Lower lobe of right lung (tissue), 2 donors: ENCODE measurements at regions not wholly inside any gene's neighbourhood (a gene's known extent, or its start where the extent isn't known, plus 50 kb on each side); places are given as distances from the start of the nearest gene placed in this dataset.

Experiments
- ATAC-seq, 2 donors: fragments of 200-7000 bp; cut with Tn5 transposase; one replicate each; pipeline ENCODE4 v1.9.1; 2020 to 2022; ENCODE audit warnings: mild to moderate bottlenecking in 2 of 2, moderate library complexity in 2 of 2
- DNase-seq: peaks from one replicate; pipeline ENCODE4 v3.0.0-alpha.2; 2020
- H3K27ac ChIP-seq: fragments of 200-600 bp; one replicate; pipeline ENCODE4 v1.8.0; 2022
- H3K27me3 ChIP-seq: fragments of 200-600 bp; one replicate; pipeline ENCODE4 v1.8.0; 2022; ENCODE audit warnings: low read depth
- H3K36me3 ChIP-seq: fragments of 200-600 bp; one replicate; pipeline ENCODE4 v1.8.0; 2022; ENCODE audit warnings: mild to moderate bottlenecking
- H3K4me1 ChIP-seq: fragments of 200-600 bp; one replicate; pipeline ENCODE4 v1.8.0; 2022
- H3K4me3 ChIP-seq: fragments of 200-600 bp; one replicate; pipeline ENCODE4 v1.8.0; 2022; ENCODE audit warnings: mild to moderate bottlenecking
- H3K9me3 ChIP-seq: fragments of 200-600 bp; one replicate; pipeline ENCODE4 v1.8.0; 2022
- intact Hi-C: fragments of 100-400 bp; cut with DNase I; formaldehyde crosslinking; loops from one replicate; pipeline ENCODE4 v1.11.0; 2022
- TF ChIP-seq, protein P1 (sequence below): fragments of 200-600 bp; IDR thresholded peaks from one replicate; pipeline ENCODE4 v1.8.0; 2022; ENCODE audit warnings: antibody characterized with exemption, mild to moderate bottlenecking
- donor health status: DM: no; HTN: yes; CAD: no; lungs with severe emphysema.

DNA sequence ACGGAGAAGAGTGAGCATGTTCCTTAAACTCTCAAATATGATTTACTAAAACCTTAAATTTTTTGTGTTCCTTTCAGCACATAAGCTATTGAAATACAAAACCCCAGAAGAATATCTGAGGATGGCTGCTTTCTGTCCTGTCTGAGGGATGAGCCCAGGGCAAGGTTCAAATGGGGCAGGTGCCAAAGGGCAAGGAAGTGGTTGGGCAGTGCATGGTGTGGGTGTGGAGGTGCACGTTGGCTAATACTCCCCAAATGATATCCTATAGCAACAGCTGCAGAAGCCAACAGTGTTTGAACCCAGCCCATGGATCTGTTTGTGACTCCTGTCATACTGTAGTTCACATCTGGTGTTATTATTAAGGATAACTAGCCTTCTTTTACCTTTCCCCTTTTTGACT is 183.0 kb downstream of the CDCA7 start:
- ATAC-seq, result no peak
- Histone ChIP-seq H3K27ac (no peak overlapping the region), H3K9me3 (no peaks in the 10 kb centered on the region), H3K4me3 (no peak overlapping the region), H3K36me3 (no peaks in the 10 kb centered on the region), H3K27me3 (peaks cover 2% of the 10 kb centered on the region), H3K4me1 (no peaks in the 10 kb centered on the region)
- TF ChIP-seq, protein P1, sequence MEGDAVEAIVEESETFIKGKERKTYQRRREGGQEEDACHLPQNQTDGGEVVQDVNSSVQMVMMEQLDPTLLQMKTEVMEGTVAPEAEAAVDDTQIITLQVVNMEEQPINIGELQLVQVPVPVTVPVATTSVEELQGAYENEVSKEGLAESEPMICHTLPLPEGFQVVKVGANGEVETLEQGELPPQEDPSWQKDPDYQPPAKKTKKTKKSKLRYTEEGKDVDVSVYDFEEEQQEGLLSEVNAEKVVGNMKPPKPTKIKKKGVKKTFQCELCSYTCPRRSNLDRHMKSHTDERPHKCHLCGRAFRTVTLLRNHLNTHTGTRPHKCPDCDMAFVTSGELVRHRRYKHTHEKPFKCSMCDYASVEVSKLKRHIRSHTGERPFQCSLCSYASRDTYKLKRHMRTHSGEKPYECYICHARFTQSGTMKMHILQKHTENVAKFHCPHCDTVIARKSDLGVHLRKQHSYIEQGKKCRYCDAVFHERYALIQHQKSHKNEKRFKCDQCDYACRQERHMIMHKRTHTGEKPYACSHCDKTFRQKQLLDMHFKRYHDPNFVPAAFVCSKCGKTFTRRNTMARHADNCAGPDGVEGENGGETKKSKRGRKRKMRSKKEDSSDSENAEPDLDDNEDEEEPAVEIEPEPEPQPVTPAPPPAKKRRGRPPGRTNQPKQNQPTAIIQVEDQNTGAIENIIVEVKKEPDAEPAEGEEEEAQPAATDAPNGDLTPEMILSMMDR, result no peak
- no peak for DNase-seq
- intact Hi-C loops, result no loop called here

DNA sequence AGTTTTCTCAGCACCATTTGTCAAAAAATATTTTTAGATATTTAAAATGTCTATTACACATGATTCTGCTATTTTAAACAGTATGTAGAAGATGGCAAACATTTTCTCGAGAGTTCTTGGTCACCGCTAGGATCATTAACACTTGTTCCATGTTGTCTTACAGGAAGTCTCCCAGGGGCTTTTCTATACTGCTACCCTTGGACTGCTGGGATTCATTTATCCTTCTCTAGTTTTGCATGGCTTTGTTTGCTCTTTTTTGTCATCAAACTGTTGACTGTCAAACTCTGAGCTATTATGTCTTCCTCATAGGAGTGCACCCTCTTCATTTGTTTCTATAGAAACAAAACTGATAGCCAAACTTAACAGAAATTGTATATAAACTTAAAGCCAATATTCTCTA is 184.9 kb downstream of the CDCA7 start:
- no peaks in the 10 kb centered on the region for H3K9me3 ChIP-seq
- peaks cover 2% of the 10 kb centered on the region for H3K27me3 ChIP-seq
- no peak for DNase-seq
- intact Hi-C loops, result no loop called here
- no peak overlapping the region for H3K27ac ChIP-seq
- TF ChIP-seq, protein P1, result no peak
- H3K4me3 ChIP-seq, result no peak overlapping the region
- H3K4me1 ChIP-seq, result no peaks in the 10 kb centered on the region
- no peaks in the 10 kb centered on the region for H3K36me3 ChIP-seq
- ATAC-seq, result no peak

DNA sequence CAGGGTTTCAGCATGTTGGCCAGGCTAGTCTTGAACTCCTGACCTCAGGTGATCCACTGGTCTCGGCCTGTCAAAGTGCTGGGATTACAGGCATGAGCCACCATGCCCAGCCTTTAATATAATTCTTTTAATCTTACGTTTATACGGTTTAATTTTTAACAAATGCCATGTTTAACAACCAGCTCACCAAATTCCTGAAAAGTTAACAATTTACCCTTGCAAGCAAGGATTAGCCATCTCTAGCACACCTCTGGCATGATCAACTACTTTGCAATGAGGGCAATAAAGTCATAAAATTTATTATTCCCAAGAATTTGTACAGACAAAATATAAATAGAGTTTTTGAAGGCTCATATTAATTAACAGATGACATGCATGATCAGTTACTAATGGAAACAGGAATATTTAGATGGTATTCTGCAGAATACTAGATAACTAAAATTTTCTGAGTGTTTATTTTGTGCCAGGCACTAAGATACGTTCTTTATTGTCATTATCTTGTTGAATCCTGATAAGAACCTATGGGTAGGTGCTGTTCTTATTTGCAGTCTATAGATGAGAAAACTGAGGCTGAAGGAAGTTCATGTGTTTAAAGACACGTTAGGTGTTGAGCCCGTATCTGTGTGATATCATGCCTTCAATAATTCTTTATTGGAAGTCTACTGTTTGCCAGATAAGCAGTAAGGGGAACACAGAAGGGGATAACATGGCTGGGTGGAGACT is 190.1 kb downstream of the CDCA7 start:
- Histone ChIP-seq H3K36me3 (no peaks in the 10 kb centered on the region), H3K9me3 (no peaks in the 10 kb centered on the region), H3K27me3 (peaks cover under 1% of the 10 kb centered on the region), H3K27ac (no peak overlapping the region), H3K4me1 (no peaks in the 10 kb centered on the region), H3K4me3 (no peak overlapping the region)
- TF ChIP-seq, protein P1, result no peak
- DNase-seq, result no peak
- ATAC-seq, result no peak
- intact Hi-C loops, result no loop called here

DNA sequence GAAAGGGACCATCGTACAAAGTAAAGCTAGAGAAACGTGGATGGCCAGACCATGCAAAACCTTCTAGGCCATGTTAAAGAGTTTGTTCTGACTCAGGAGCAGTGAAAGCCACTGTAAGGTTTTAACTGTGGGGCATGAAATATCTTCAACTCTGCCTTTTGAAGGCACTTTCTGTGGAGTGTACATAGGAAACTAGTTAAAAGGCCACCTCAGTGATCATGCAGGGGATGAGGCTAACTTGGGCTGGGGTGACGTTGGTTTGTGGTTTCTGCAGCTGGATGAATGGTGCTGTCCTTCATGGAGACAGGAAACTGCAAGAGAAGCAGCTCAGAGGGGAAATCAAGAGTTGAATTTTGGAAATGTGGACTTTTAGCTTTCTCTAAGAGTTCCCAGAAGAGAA is 190.7 kb downstream of the CDCA7 start:
- no peaks in the 10 kb centered on the region for H3K9me3 ChIP-seq
- H3K27me3 ChIP-seq, result no peaks in the 10 kb centered on the region
- TF ChIP-seq, protein P1, result no peak
- no peaks in the 10 kb centered on the region for H3K4me1 ChIP-seq
- DNase-seq, result no peak
- no peak overlapping the region for H3K27ac ChIP-seq
- no peak overlapping the region for H3K4me3 ChIP-seq
- ATAC-seq, result no peak
- intact Hi-C loops, result no loop called here
- H3K36me3 ChIP-seq, result no peaks in the 10 kb centered on the region

DNA sequence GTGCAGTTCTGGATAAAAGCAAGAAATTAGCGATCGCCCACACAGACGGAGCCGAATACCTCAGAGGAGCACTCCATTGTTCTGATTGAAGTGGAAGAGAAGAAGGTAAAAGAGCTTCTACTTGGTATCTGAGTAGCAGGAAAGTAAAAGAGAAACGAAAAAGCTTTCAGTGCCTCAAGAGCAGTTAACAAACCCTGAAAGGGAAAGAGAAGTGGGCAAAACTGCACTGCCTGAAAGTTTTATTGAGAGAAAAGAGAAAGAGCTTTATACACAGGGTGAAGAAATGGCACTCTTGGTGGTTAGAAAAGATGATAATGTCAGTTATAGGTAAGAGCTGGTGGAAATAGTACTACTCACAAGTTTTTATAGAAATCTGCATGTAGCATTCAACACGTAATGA is 192.8 kb downstream of the CDCA7 start:
- Histone ChIP-seq H3K4me3 (no peak overlapping the region), H3K27ac (no peak overlapping the region), H3K4me1 (no peaks in the 10 kb centered on the region), H3K36me3 (no peaks in the 10 kb centered on the region), H3K27me3 (no peaks in the 10 kb centered on the region), H3K9me3 (no peaks in the 10 kb centered on the region)
- intact Hi-C loops, result no loop called here
- ATAC-seq (no peak), DNase-seq (no peak)
- TF ChIP-seq, protein P1, result no peak
